Neuronal stem cell (in vitro differentiated cells): ENCODE measurements at regions not wholly inside any gene's neighbourhood (a gene's known extent, or its start where the extent isn't known, plus 50 kb on each side); places are given as distances from the start of the nearest gene placed in this dataset.

Source experiments
- DNase-seq: peaks from one replicate; pipeline ENCODE4 v3.0.0-alpha.2; 2013; ENCODE audit warnings: low spot score
- H2AFZ ChIP-seq: one replicate; pipeline ENCODE4 v1.6.1; 2013; ENCODE audit warnings: mild to moderate bottlenecking, low read length, inconsistent platforms
- H2AK5ac ChIP-seq: 2 replicates; pipeline ENCODE4 v1.6.1; 2013; ENCODE audit warnings: low read depth, mild to moderate bottlenecking, inconsistent platforms, low read length, moderate library complexity, mixed read lengths
- H2BK120ac ChIP-seq: 2 replicates; pipeline ENCODE4 v1.6.1; 2013; ENCODE audit warnings: low read depth, mild to moderate bottlenecking, inconsistent platforms, low read length, moderate library complexity, mixed read lengths
- H2BK12ac ChIP-seq: one replicate; pipeline ENCODE4 v1.6.1; 2013; ENCODE audit warnings: low read length, inconsistent platforms
- H2BK15ac ChIP-seq: 2 replicates; pipeline ENCODE4 v1.6.1; 2013; ENCODE audit warnings: mild to moderate bottlenecking, low read length, inconsistent platforms, mixed read lengths
- H2BK5ac ChIP-seq: one replicate; pipeline ENCODE4 v1.6.1; 2013; ENCODE audit warnings: inconsistent platforms, mild to moderate bottlenecking, low read length, moderate library complexity
- H3K14ac ChIP-seq: one replicate; pipeline ENCODE4 v1.6.1; 2013; ENCODE audit warnings: low read length, inconsistent platforms
- H3K18ac ChIP-seq: 2 replicates; pipeline ENCODE4 v1.6.1; 2013; ENCODE audit warnings: low read length, inconsistent platforms
- H3K23ac ChIP-seq: 2 replicates; pipeline ENCODE4 v1.6.1; 2013; ENCODE audit warnings: low read depth, mild to moderate bottlenecking, mixed read lengths, low read length, inconsistent platforms; ENCODE audit not compliant: poor library complexity
- H3K27ac ChIP-seq: replicated peaks from 3 replicates; pipeline ENCODE4 v1.5.1; 2013; ENCODE audit warnings: low read length, inconsistent platforms
- H3K27me3 ChIP-seq, 3 experiments: 2 replicates each; pipeline ENCODE4 v1.6.1; 2013; ENCODE audit warnings: low read length in 3 of 3, mild to moderate bottlenecking in 2 of 3, inconsistent platforms in 1 of 3, low read depth in 1 of 3, mixed read lengths in 1 of 3, moderate library complexity in 1 of 3; ENCODE audit not compliant: control insufficient read depth in 3 of 3, insufficient read depth in 3 of 3
- H3K36me3 ChIP-seq, 2 donors: replicated peaks in 1 of 2; 2 replicates each; pipeline ENCODE4 v1.6.1; 2013; ENCODE audit warnings: low read length in 2 of 2; ENCODE audit not compliant: control insufficient read depth in 2 of 2, insufficient read depth in 2 of 2
- H3K4ac ChIP-seq: 2 replicates; pipeline ENCODE4 v1.6.1; 2013; ENCODE audit warnings: inconsistent platforms, mild to moderate bottlenecking, low read length, moderate library complexity
- H3K4me1 ChIP-seq, 2 donors: 1 replicate in 1 of 2; 2 replicates in 1 of 2; pipeline ENCODE4 v1.6.1; 2013; ENCODE audit warnings: low read length in 2 of 2, low read depth in 1 of 2; ENCODE audit not compliant: control insufficient read depth in 2 of 2, insufficient read depth in 1 of 2
- H3K4me2 ChIP-seq: one replicate; pipeline ENCODE4 v1.6.1; 2013; ENCODE audit warnings: mild to moderate bottlenecking, low read length, inconsistent platforms; ENCODE audit not compliant: insufficient read depth, poor library complexity, severe bottlenecking
- H3K4me3 ChIP-seq, 2 donors: 2 replicates each; pipeline ENCODE4 v1.5.1; 2013; ENCODE audit warnings: low read length in 2 of 2, mild to moderate bottlenecking in 2 of 2, inconsistent platforms in 1 of 2, moderate library complexity in 1 of 2
- H3K79me1 ChIP-seq: one replicate; pipeline ENCODE4 v1.6.1; 2013; ENCODE audit warnings: low read depth, mild to moderate bottlenecking, inconsistent platforms, low read length, moderate library complexity
- H3K9ac ChIP-seq: one replicate; pipeline ENCODE4 v1.6.1; 2013; ENCODE audit warnings: mild to moderate bottlenecking, low read depth, low read length, inconsistent platforms; ENCODE audit not compliant: poor library complexity
- H3K9me3 ChIP-seq, 2 donors: replicated peaks in 1 of 2; 2 replicates each; pipeline versions ENCODE3 to v1.6.1; 2013; ENCODE audit warnings: low read length in 2 of 2, mild to moderate bottlenecking in 2 of 2, inconsistent platforms in 1 of 2, low read depth in 1 of 2, mixed read lengths in 1 of 2, moderate library complexity in 1 of 2; ENCODE audit not compliant: control insufficient read depth in 2 of 2, insufficient read depth in 1 of 2
- H4K8ac ChIP-seq: one replicate; pipeline ENCODE4 v1.6.1; 2013; ENCODE audit warnings: low read depth, mild to moderate bottlenecking, inconsistent platforms, low read length, moderate library complexity
- H4K91ac ChIP-seq: one replicate; pipeline ENCODE4 v1.6.1; 2013; ENCODE audit warnings: low read length, low read depth, mild to moderate bottlenecking, inconsistent platforms; ENCODE audit not compliant: poor library complexity
- WGBS, 2 donors: extraction: QIAGEN DNeasy Blood & Tissue Kit; methylation state at CpG; one replicate each; pipeline ENCODE4 v1.1.7; 2013; ENCODE audit warnings: missing lambda C conversion rate in 2 of 2, mixed read lengths in 1 of 2; ENCODE audit not compliant: insufficient read length in 2 of 2, insufficient replicate concordance in 1 of 2; ENCODE audit errors: extremely low coverage in 2 of 2; 5-methylcytosine and 5-hydroxymethylcytosine counted together

- Histone ChIP-seq H2AFZ (no peak overlapping the region), H2AK5ac (no peak overlapping the region), H3K79me1 (no peaks in the 10 kb centered on the region), H3K9ac (no peak overlapping the region), H4K8ac (no peak overlapping the region), H2BK120ac (no peak overlapping the region), H2BK5ac (no peak overlapping the region), H3K4me1 (peaks cover 0 to 2% of the 10 kb centered on the region in 2 donors), H3K23ac (no peak overlapping the region), H4K91ac (no peak overlapping the region), H3K18ac (no peak overlapping the region), H3K36me3 (no peaks in the 10 kb centered on the region), H3K4me2 (no peak overlapping the region), H3K14ac (no peak overlapping the region), H3K27me3 (no peaks in the 10 kb centered on the region), H2BK15ac (no peak overlapping the region), H2BK12ac (no peak overlapping the region), H3K27ac (no peak overlapping the region), H3K4me3 (no peak overlapping the region), H3K4ac (no peak overlapping the region), H3K9me3 (no peaks in the 10 kb centered on the region)
- DNase-seq: no peak
- WGBS, 2 donors: no CpG with 5 or more reads among the region's 1 CpG
Observed at GRCh38 chr14:87834594-87834993, 158.4 kb downstream of the GALC start.

DNA sequence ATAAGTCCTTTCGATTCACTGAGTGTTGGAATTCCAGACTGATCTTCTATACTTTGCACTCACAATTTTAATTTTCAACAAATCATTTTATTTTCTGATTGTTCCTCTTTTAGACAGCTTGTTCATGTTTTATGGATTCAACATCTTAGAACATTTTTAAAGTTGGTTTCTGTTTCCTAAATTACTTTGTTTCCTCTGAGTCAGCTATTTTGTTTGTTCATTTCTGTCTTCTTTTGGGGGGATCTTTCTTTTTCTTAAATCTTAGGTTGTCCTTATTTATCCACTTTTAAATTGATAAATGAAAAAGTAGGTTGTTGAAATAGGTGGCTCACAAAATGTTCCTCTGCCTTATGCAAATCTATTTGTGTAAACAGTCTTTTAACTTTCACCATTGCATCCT is 160.0 kb downstream of the GALC start:
- H3K23ac ChIP-seq: no peak overlapping the region
- no peaks in the 10 kb centered on the region for H3K27me3 ChIP-seq
- no peak overlapping the region for H3K4ac ChIP-seq
- H2AFZ ChIP-seq: no peak overlapping the region
- H2BK5ac ChIP-seq: no peak overlapping the region
- H3K4me3 ChIP-seq: no peak overlapping the region
- no peak overlapping the region for H4K8ac ChIP-seq
- peaks cover 0 to 2% of the 10 kb centered on the region in 2 donors for H3K4me1 ChIP-seq
- no peak overlapping the region for H3K27ac ChIP-seq
- H2BK15ac ChIP-seq: no peak overlapping the region
- no CpG with 5 or more reads among the region's 1 CpG for WGBS, 2 donors
- H3K9me3 ChIP-seq: no peaks in the 10 kb centered on the region
- no peak overlapping the region for H3K14ac ChIP-seq
- H2AK5ac ChIP-seq: no peak overlapping the region
- H3K4me2 ChIP-seq: no peak overlapping the region
- H3K9ac ChIP-seq: no peak overlapping the region
- no peak overlapping the region for H2BK12ac ChIP-seq
- no peak for DNase-seq
- no peaks in the 10 kb centered on the region for H3K36me3 ChIP-seq
- H2BK120ac ChIP-seq: no peak overlapping the region
- no peak overlapping the region for H3K18ac ChIP-seq
- no peak overlapping the region for H4K91ac ChIP-seq
- no peaks in the 10 kb centered on the region for H3K79me1 ChIP-seq

GRCh38 chr14:87830443-87831096 is 162.4 kb downstream of the GALC start:
- H3K9me3 ChIP-seq: no peaks in the 10 kb centered on the region

GRCh38 chr14:87829543-87829942 is 163.4 kb downstream of the GALC start:
- Histone ChIP-seq H3K18ac (no peak overlapping the region), H4K91ac (no peak overlapping the region), H3K36me3 (no peaks in the 10 kb centered on the region), H2AK5ac (no peak overlapping the region), H2BK5ac (no peak overlapping the region), H3K23ac (no peak overlapping the region), H3K4me2 (no peak overlapping the region), H3K9me3 (no peaks in the 10 kb centered on the region), H2BK120ac (no peak overlapping the region), H3K27ac (no peak overlapping the region), H2BK12ac (no peak overlapping the region), H3K4ac (no peak overlapping the region), H3K9ac (no peak overlapping the region), H4K8ac (no peak overlapping the region), H3K14ac (no peak overlapping the region), H2AFZ (no peak overlapping the region), H3K4me1 (peaks cover 0 to 2% of the 10 kb centered on the region in 2 donors), H3K4me3 (no peak overlapping the region), H3K27me3 (no peaks in the 10 kb centered on the region), H3K79me1 (no peaks in the 10 kb centered on the region), H2BK15ac (no peak overlapping the region)
- DNase-seq: no peak

More at GRCh38 chr14:87830443-87831096, 162.4 kb downstream of the GALC start:
- no peak overlapping the region for H4K8ac ChIP-seq
- H2BK120ac ChIP-seq: no peak overlapping the region
- H3K23ac ChIP-seq: no peak overlapping the region
- no peaks in the 10 kb centered on the region for H3K79me1 ChIP-seq
- peak; percentile 1 for DNase-seq
- H2BK5ac ChIP-seq: no peak overlapping the region
- H2AFZ ChIP-seq: no peak overlapping the region
- no peak overlapping the region for H4K91ac ChIP-seq
- no peak overlapping the region for H2AK5ac ChIP-seq
- no peak overlapping the region for H2BK15ac ChIP-seq
- H3K4me3 ChIP-seq: no peak overlapping the region
- no peaks in the 10 kb centered on the region for H3K27me3 ChIP-seq
- H3K18ac ChIP-seq: no peak overlapping the region
- H3K27ac ChIP-seq: no peak overlapping the region
- H3K4me2 ChIP-seq: no peak overlapping the region
- H3K4ac ChIP-seq: no peak overlapping the region
- H3K14ac ChIP-seq: no peak overlapping the region
- no CpG with 5 or more reads among the region's 2 CpGs for WGBS, 2 donors
- H3K4me1 ChIP-seq: peaks cover 0 to 2% of the 10 kb centered on the region in 2 donors
- no peaks in the 10 kb centered on the region for H3K36me3 ChIP-seq
- H3K9ac ChIP-seq: no peak overlapping the region
- H2BK12ac ChIP-seq: no peak overlapping the region
